Posterior cingulate gyrus (tissue), 11 donors: ENCODE measurements at regions not wholly inside any gene's neighbourhood (a gene's known extent, or its start where the extent isn't known, plus 50 kb on each side); places are given as distances from the start of the nearest gene placed in this dataset.
A peak's percentile ranks its signal among the peaks of the same experiment; 100 is the strongest.

Experiments
- DNase-seq, 10 donors: peaks; one replicate each; pipeline versions ENCODE4 v3.0.0 to v3.0.0-alpha.2; 2020 to 2021; ENCODE audit warnings: mixed read lengths in 3 of 10
- intact Hi-C: fragments of 100-400 bp; cut with DNase I; formaldehyde crosslinking; loops from one replicate; pipeline ENCODE4 v1.15.1; 2023

GRCh38 chr18:39959839-39960238, 1995.2 kb upstream of the PIK3C3 start:
- intact Hi-C loops = no loop called here
- no peak for DNase-seq

GRCh38 chr18:39958876-39959275, 1996.2 kb upstream of the PIK3C3 start:
- DNase-seq = no peak
- intact Hi-C loops = no loop called here

- intact Hi-C loops = no loop called here
- no peak for DNase-seq
These were observed 2002.2 kb upstream of the PIK3C3 start for GRCh38 chr18:39952816-39953215.

- intact Hi-C loops = no loop called here
- DNase-seq = no peak
These were observed 2003.8 kb upstream of the PIK3C3 start for GRCh38 chr18:39951142-39951720.

GRCh38 chr18:39946623-39947061, 2008.4 kb upstream of the PIK3C3 start:
- intact Hi-C loops = no loop called here
- DNase-seq = no peak

GRCh38 chr18:39945076-39945475, 2010.0 kb upstream of the PIK3C3 start:
- intact Hi-C loops = no loop called here
- no peak for DNase-seq

DNA sequence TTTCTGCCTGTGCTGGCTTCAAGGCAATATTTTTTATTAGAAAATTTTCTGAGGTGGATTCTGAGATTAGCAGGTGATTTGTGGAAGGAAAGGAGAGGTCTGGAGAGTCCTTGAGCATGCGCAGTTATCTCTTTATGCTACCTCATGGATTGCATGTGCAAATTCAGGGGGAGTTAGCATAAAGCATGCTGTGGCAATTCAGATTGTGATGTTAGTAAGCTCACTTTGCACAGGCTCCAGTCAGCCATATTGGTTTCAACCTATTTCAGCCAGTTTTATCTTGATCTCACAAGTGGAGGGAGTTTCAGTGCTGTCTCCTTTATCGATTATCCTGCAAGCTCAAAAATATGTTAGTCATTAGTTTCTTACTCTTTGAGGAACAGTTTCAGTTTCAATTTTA, 2012.3 kb upstream of the PIK3C3 start:
- intact Hi-C loops = no loop called here
- DNase-seq = no peak

DNA sequence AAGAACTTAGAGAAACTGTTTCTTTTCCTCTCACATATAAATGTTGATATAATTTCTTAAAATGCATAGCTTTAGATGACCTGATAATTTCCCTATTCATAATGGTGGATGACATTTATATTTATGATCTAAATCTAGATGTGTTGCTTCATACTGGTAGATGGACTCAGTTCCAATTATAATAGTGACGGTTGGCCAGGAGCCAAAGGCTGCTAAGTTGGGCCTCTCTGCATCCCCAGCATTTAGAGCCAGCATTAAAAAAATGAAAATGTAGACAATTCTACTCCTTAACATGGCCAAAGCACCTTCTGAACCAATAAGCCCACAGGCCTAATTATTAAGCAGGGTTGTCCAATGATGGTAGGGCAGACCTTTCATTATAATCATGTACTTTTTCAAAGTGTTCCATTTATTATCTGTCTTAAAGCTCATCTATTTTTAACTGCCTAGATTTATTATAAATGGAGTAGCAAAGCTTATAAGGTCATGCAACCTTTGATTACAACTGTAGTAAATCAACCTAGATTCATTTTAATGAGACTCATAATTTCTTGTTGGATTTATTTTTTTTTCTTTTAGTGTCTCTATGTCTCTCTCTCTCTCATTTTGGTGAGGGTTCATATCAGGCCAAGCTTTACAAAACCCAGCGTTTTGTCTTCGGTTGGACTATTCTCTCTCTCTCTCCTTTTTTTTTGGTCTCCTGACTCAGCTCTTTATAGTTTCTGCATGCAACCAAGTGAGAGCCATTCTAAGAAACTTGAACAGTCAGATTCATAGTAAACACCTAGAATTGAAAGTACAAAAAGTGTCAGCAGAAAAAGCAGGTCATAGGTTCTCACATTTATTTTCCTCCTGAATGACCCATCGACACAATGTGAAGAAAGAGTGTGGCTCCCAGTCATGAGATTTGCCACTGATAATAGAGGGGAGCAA, 2016.1 kb upstream of the PIK3C3 start:
- no peak for DNase-seq
- intact Hi-C loops = no loop called here

DNA sequence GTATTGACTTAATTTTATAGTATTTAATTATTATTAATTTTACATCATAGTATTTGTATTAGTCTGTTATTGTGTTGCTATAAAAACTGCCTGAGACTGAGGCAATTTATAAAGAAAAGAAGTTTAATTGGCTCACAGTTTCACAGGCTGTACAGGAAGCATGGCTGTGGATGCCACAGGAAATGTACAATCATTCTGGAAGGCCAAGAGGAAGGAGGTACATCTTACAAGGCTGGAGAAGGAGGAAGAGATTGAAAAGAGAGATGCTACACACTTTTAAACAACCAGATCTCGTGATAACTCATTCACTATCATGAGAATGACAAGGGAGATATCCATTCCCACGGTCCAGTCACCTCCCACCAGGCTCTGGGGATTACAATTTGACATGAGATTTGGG, 2019.4 kb upstream of the PIK3C3 start:
- intact Hi-C loops = no loop called here
- no peak for DNase-seq

DNA sequence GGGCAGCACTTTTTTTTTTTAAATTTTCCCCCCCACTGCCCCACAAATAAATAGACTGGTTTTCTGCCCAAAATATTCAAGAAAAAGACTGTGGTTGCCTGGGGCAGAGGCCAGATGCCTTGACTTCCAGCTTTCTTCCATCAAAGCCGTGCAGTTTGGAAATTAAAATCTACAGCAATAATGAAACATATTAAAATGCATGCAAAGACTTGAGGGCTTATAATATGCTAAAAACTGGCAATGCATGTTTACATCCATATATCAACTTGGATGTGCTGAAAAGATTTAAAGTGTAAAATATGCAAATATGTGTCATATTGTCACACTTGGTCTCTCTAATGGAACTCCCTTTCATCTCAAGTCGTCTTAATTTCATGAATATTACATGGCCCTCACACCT, 2036.2 kb upstream of the PIK3C3 start:
- no peak for DNase-seq
- intact Hi-C loops = no loop called here

- intact Hi-C loops = no loop called here
- DNase-seq = no peak
These were observed 2041.2 kb upstream of the PIK3C3 start for GRCh38 chr18:39913672-39914366.

GRCh38 chr18:39911716-39912115, 2043.3 kb upstream of the PIK3C3 start:
- intact Hi-C loops = no loop called here
- no peak for DNase-seq

DNA sequence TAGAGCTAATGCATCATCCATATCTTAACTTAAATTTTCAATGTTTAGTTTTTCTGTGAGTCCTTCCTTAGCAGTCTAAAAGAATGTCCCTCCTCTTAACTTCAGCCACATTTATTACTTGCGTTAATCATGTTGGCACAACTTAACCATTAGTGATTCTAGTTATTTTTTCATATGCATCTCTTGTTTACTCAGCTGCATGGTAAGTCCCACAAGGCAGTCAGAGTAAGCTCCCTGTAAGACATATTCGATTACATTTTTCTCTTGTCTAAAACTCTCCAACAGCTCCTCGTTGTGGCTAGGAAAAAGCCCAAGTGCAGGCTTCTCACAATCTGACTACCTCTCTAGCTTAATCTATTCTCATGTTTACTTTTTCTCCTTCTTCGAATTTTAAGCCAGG, 2045.3 kb upstream of the PIK3C3 start:
- intact Hi-C loops = no loop called here
- no peak for DNase-seq

DNA sequence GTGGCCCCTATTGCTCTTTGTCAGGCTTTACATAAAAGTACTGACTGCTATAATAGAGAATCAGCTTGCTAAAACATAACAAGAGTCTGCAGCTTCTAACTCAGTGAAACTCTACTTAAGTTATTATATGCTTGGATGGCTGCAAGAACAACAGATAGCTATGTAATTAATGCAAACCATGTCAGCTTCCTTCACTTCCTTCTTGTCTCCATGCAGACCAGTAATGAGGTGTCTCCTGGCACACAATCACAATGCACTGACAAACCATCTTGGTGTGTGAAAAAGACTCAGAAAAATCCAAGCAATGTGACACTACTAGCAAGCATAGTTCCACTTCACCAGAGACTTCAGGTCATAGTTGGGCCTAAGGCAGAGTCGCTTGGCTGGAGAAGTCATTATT, 2068.9 kb upstream of the PIK3C3 start:
- DNase-seq = no peak
- intact Hi-C loops = no loop called here

- intact Hi-C loops = no loop called here
- no peak for DNase-seq
These were observed 2082.4 kb upstream of the PIK3C3 start for GRCh38 chr18:39872651-39873050.

DNA sequence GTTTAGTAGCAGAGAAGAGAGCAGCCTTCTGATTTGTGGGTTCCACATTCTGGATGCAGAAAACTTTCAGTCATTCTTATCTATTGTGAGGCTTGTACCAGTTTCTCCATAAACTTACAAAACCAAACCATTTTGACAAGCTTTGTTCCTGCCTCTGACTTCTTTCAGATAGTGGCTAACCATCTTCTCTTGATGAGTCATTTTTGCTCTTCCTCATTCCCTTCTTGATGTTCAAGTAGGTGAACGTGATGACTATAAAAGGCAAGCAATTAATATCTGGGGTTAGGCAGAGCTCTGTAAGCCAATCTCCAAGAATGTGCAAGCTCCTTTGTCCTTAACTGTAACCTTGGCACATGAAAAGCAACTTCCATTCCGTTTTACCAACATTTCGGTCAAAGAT, 2083.1 kb upstream of the PIK3C3 start:
- no peak for DNase-seq
- intact Hi-C loops = no loop called here

DNA sequence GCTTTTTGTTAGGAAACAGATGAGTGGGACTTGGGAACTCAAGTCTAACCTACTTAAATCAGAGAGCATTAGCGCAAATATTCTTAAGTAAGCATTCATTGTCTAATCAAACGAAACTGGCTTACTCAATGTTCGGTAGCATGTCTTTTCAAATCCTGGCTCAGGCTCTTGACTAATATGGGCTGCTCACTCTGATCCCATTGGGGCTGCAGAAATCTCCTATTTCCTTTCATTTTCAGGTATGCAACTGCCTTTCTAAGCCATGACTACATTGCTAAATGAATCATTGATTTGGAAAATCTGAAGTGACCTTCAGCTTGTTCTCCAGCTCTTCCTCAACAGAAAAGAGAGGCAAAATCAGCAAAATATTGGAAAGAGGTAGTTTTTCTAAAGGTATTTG, 2084.4 kb upstream of the PIK3C3 start:
- no peak for DNase-seq
- intact Hi-C loops = no loop called here

DNA sequence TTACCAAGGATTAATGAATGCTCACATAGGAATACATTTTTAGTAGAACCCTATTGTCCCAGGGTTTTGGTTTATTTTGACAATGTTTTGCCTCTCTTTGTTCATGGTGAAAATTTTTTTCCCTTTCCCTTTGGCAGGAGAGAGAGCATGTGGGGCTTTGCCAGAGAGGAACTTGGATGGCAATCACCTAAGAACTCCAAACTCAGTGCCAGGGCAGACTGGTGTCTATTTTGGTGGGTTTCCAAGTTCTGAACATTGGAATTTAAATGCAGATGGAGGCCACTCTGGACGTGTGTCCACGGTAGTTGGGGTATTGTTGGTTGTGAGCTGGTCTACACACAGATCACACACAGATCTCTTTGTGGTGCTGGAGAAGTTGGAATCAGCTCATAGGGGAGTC, 2091.1 kb upstream of the PIK3C3 start:
- no peak for DNase-seq
- intact Hi-C loops = no loop called here

DNA sequence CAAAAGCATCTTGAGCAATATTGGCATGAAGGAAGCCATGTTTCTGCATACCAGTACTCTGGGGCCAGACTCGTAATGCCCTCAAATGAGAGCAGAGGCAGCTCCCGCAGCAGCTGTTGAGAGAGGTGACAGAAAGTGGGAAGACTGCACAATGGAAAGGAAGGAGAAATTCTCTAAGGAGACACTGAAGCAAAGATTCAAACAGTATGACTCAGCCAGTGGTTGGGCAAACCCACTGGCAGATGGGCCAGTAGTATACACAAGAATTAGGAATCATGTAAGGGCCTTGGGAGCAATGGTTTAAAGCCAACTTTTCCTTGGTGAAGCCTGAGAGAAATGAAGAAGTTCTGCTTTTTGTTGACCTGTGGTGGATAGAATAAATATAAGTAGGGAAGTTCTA, 2092.7 kb upstream of the PIK3C3 start:
- DNase-seq = no peak
- intact Hi-C loops = no loop called here

GRCh38 chr18:39854291-39854690, 2100.7 kb upstream of the PIK3C3 start:
- no peak for DNase-seq
- intact Hi-C loops = no loop called here

GRCh38 chr18:39846265-39846664, 2108.8 kb upstream of the PIK3C3 start:
- intact Hi-C loops = loop anchor here (10.0 kb wide), 1 partner anchor 309 kb away; no protein-coding TSS in a partner anchor
- peak in 1 of 10 donors; percentile 68 for DNase-seq
